ENCODE measurements at regions not wholly inside any gene's neighbourhood (a gene's known extent, or its start where the extent isn't known, plus 50 kb on each side); places are given as distances from the start of the nearest gene placed in this dataset.

DNA sequence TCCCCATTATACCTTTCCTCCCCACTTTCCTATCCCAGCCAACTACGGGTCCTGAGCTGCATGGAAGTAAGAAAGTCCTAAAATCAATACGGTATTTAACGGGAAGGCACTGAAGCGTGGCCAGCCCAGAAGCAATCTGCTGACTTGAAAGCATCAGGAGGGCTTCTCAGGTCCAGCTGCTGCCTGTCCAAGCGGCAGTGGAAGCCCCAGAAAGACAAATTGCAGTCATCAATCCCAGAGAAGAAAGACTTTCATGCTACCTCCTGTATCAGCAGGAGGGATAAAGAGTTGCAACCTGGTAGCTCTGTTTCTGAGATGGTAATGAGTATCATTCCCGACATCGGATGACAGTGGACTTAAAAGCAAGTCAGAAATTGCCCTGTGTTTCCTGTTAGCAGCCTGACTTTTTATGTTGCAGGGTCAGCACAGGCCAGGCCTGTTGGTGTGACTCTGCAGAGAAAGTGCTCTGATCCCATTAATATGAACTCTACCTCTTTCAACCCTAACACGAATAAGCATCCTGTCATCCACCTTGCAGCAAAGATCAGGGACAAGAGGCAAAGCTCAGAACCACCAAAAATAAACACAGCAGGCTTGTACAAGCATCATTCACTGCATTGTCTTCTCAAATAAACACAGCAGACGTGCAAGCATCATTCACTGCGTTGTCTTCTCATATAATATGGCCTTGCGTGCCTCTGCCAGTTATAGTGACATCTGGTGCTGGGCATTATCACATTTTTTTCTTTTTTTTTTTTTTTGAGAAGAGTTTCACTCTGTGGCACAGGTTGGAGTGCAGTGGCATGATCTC lies 358.6 kb upstream of the CDH11 start:
- Histone ChIP-seq H3K9me2 (replicated peaks; ENCODE audit: insufficient read depth, low read length) (no peaks in the 10 kb centered on the region), H3K9ac (ENCODE audit: low read length) (no peak overlapping the region), H3K79me2 (ENCODE audit: low read length) (no peaks in the 10 kb centered on the region), H3K27me3 (ENCODE audit: low read length) (no peaks in the 10 kb centered on the region), H3K4me1 (ENCODE audit: low read length) (no peaks in the 10 kb centered on the region), H3K36me3 (ENCODE audit: insufficient read depth, low read length) (no peaks in the 10 kb centered on the region), H3K27ac (ENCODE audit: low read length) (no peak overlapping the region), H3K4me2 (ENCODE audit: low read depth, low read length, poor library complexity, severe bottlenecking) (no peak overlapping the region), H2AFZ (ENCODE audit: low read length) (no peak overlapping the region), H4K20me1 (ENCODE audit: insufficient read depth, low read depth, low read length) (no peaks in the 10 kb centered on the region), H3K4me3 (ENCODE audit: low read length) (no peak overlapping the region), H3K9me3 (ENCODE audit: low read length) (no peaks in the 10 kb centered on the region)
- no peak for DNase-seq

DNA sequence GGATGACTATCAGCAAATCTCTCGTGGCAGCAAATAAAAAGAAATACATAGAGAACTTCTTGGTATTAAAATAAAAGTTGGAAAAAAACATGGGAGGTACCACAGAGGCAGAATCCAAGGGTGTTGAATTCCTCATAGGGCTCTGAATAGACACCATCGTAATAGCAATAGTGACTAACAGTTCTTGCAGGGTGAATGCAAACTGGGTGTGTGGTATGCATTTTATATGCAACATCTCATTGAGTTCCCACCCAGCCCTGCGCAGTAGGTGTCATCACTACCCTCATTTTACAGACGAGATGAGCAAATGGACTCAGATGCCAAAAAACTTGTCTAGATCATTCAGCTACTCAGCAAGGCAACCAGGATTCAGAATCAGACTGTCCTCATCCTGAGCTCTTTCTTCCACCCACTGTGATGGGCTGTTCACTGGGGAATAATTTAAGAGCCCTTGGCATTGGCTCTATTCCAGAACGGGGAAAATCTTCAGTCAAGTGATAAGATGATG lies 354.6 kb upstream of the CDH11 start:
- Histone ChIP-seq H3K4me2 (ENCODE audit: low read depth, low read length, poor library complexity, severe bottlenecking) (no peak overlapping the region), H3K27ac (ENCODE audit: low read length) (no peak overlapping the region), H2AFZ (ENCODE audit: low read length) (no peak overlapping the region), H3K9ac (ENCODE audit: low read length) (no peak overlapping the region), H3K9me3 (ENCODE audit: low read length) (no peaks in the 10 kb centered on the region), H3K79me2 (ENCODE audit: low read length) (no peaks in the 10 kb centered on the region), H3K36me3 (ENCODE audit: insufficient read depth, low read length) (no peaks in the 10 kb centered on the region), H4K20me1 (ENCODE audit: insufficient read depth, low read depth, low read length) (no peaks in the 10 kb centered on the region), H3K9me2 (replicated peaks; ENCODE audit: insufficient read depth, low read length) (no peaks in the 10 kb centered on the region), H3K4me1 (ENCODE audit: low read length) (no peaks in the 10 kb centered on the region), H3K27me3 (ENCODE audit: low read length) (no peaks in the 10 kb centered on the region), H3K4me3 (ENCODE audit: low read length) (no peak overlapping the region)
- no peak for DNase-seq

DNA sequence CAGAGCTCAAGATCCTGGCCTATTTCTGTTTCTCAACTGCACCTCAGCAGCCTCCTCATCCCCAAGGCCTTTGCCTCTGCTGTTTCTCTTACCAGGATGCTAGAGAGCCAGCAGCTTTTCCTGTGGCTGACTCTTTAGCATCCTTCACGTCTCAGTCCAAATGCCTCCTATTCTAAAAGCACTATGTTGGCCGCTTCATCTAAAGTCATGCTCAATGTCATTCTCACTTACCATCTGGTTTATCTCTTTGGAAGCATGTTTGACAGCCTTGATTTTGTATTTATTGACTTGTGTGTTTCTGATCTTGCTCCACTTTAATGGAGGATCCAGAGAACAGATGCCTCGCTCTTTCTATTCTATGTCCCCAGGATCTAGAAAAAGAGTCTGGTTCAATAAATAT lies 351.8 kb upstream of the CDH11 start:
- no peak for DNase-seq
- Histone ChIP-seq H3K4me1 (ENCODE audit: low read length) (peaks cover 8% of the 10 kb centered on the region), H3K36me3 (ENCODE audit: insufficient read depth, low read length) (no peaks in the 10 kb centered on the region), H3K4me3 (ENCODE audit: low read length) (no peak overlapping the region), H2AFZ (ENCODE audit: low read length) (no peak overlapping the region), H3K4me2 (ENCODE audit: low read depth, low read length, poor library complexity, severe bottlenecking) (no peak overlapping the region), H3K27ac (ENCODE audit: low read length) (no peak overlapping the region), H3K9me2 (replicated peaks; ENCODE audit: insufficient read depth, low read length) (no peaks in the 10 kb centered on the region), H3K9ac (ENCODE audit: low read length) (no peak overlapping the region), H3K27me3 (ENCODE audit: low read length) (no peaks in the 10 kb centered on the region), H4K20me1 (ENCODE audit: insufficient read depth, low read depth, low read length) (no peaks in the 10 kb centered on the region), H3K79me2 (ENCODE audit: low read length) (no peaks in the 10 kb centered on the region), H3K9me3 (ENCODE audit: low read length) (no peaks in the 10 kb centered on the region)

DNA sequence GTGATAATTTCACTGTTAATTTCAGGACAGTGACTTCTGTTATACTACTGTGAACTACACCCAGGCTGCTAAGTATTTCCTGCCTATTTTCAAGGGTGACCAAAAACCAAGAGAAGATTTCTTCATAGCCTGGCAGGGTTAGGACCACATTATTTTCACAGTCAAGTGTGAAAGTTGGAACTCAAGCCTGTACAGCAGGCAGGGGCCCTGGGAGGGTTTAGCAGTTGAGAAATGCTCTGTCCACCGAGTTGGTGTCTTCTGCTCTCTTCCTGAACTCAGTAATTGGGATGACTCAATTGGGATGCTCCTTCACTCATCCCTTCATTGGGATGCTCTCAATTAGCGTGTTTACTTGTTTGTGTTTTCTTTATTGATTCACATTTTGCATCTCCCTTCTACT lies 347.3 kb upstream of the CDH11 start:
- H3K36me3 ChIP-seq (ENCODE audit: insufficient read depth, low read length): no peaks in the 10 kb centered on the region
- no peak overlapping the region for H3K4me2 ChIP-seq (ENCODE audit: low read depth, low read length, poor library complexity, severe bottlenecking)
- no peak overlapping the region for H3K27ac ChIP-seq (ENCODE audit: low read length)
- H3K9me3 ChIP-seq (ENCODE audit: low read length): no peaks in the 10 kb centered on the region
- no peak overlapping the region for H2AFZ ChIP-seq (ENCODE audit: low read length)
- no peak for DNase-seq
- no peaks in the 10 kb centered on the region for H3K9me2 ChIP-seq (replicated peaks; ENCODE audit: insufficient read depth, low read length)
- H3K79me2 ChIP-seq (ENCODE audit: low read length): no peaks in the 10 kb centered on the region
- H4K20me1 ChIP-seq (ENCODE audit: insufficient read depth, low read depth, low read length): no peaks in the 10 kb centered on the region
- H3K4me3 ChIP-seq (ENCODE audit: low read length): no peak overlapping the region
- peaks cover 8% of the 10 kb centered on the region for H3K4me1 ChIP-seq (ENCODE audit: low read length)
- H3K27me3 ChIP-seq (ENCODE audit: low read length): no peaks in the 10 kb centered on the region
- H3K9ac ChIP-seq (ENCODE audit: low read length): no peak overlapping the region

GRCh38 chr16:65468133-65468532 lies 346.3 kb upstream of the CDH11 start:
- Histone ChIP-seq H3K4me1 (ENCODE audit: low read length) (peaks cover 8% of the 10 kb centered on the region), H3K9me3 (ENCODE audit: low read length) (no peaks in the 10 kb centered on the region), H2AFZ (ENCODE audit: low read length) (no peak overlapping the region), H3K9me2 (replicated peaks; ENCODE audit: insufficient read depth, low read length) (no peaks in the 10 kb centered on the region), H3K4me3 (ENCODE audit: low read length) (no peak overlapping the region), H3K27me3 (ENCODE audit: low read length) (no peaks in the 10 kb centered on the region), H3K27ac (ENCODE audit: low read length) (no peak overlapping the region), H3K4me2 (ENCODE audit: low read depth, low read length, poor library complexity, severe bottlenecking) (no peak overlapping the region), H3K79me2 (ENCODE audit: low read length) (no peaks in the 10 kb centered on the region), H4K20me1 (ENCODE audit: insufficient read depth, low read depth, low read length) (no peaks in the 10 kb centered on the region), H3K9ac (ENCODE audit: low read length) (no peak overlapping the region), H3K36me3 (ENCODE audit: insufficient read depth, low read length) (no peaks in the 10 kb centered on the region)
- no peak for DNase-seq

- H3K36me3 ChIP-seq (ENCODE audit: insufficient read depth, low read length): no peaks in the 10 kb centered on the region
- no peaks in the 10 kb centered on the region for H4K20me1 ChIP-seq (ENCODE audit: insufficient read depth, low read depth, low read length)
- no peak overlapping the region for H2AFZ ChIP-seq (ENCODE audit: low read length)
- no peak overlapping the region for H3K4me2 ChIP-seq (ENCODE audit: low read depth, low read length, poor library complexity, severe bottlenecking)
- no peaks in the 10 kb centered on the region for H3K9me2 ChIP-seq (replicated peaks; ENCODE audit: insufficient read depth, low read length)
- H3K4me3 ChIP-seq (ENCODE audit: low read length): no peak overlapping the region
- no peaks in the 10 kb centered on the region for H3K79me2 ChIP-seq (ENCODE audit: low read length)
- no peaks in the 10 kb centered on the region for H3K27me3 ChIP-seq (ENCODE audit: low read length)
- DNase-seq: no peak
- peaks cover 3% of the 10 kb centered on the region for H3K4me1 ChIP-seq (ENCODE audit: low read length)
- no peak overlapping the region for H3K9ac ChIP-seq (ENCODE audit: low read length)
- H3K9me3 ChIP-seq (ENCODE audit: low read length): no peaks in the 10 kb centered on the region
- H3K27ac ChIP-seq (ENCODE audit: low read length): no peak overlapping the region
Observed at GRCh38 chr16:65463652-65464260, 341.9 kb upstream of the CDH11 start.

- Histone ChIP-seq H3K27me3 (ENCODE audit: low read length) (no peaks in the 10 kb centered on the region), H4K20me1 (ENCODE audit: insufficient read depth, low read depth, low read length) (no peaks in the 10 kb centered on the region), H2AFZ (ENCODE audit: low read length) (no peak overlapping the region), H3K9ac (ENCODE audit: low read length) (no peak overlapping the region), H3K4me3 (ENCODE audit: low read length) (no peak overlapping the region), H3K9me2 (replicated peaks; ENCODE audit: insufficient read depth, low read length) (no peaks in the 10 kb centered on the region), H3K4me1 (ENCODE audit: low read length) (peaks cover 31% of the 10 kb centered on the region), H3K4me2 (ENCODE audit: low read depth, low read length, poor library complexity, severe bottlenecking) (peak overlapping the region; percentile 22), H3K27ac (ENCODE audit: low read length) (peak overlapping the region; percentile 77), H3K79me2 (ENCODE audit: low read length) (no peaks in the 10 kb centered on the region), H3K9me3 (ENCODE audit: low read length) (no peaks in the 10 kb centered on the region), H3K36me3 (ENCODE audit: insufficient read depth, low read length) (no peaks in the 10 kb centered on the region)
- DNase-seq: no peak
Observed at GRCh38 chr16:65457084-65457483, 335.2 kb upstream of the CDH11 start.

- Histone ChIP-seq H3K27ac (ENCODE audit: low read length) (no peak overlapping the region), H2AFZ (ENCODE audit: low read length) (no peak overlapping the region), H3K79me2 (ENCODE audit: low read length) (no peaks in the 10 kb centered on the region), H3K9me3 (ENCODE audit: low read length) (no peaks in the 10 kb centered on the region), H3K4me2 (ENCODE audit: low read depth, low read length, poor library complexity, severe bottlenecking) (no peak overlapping the region), H4K20me1 (ENCODE audit: insufficient read depth, low read depth, low read length) (no peaks in the 10 kb centered on the region), H3K27me3 (ENCODE audit: low read length) (no peaks in the 10 kb centered on the region), H3K4me3 (ENCODE audit: low read length) (no peak overlapping the region), H3K36me3 (ENCODE audit: insufficient read depth, low read length) (no peaks in the 10 kb centered on the region), H3K9ac (ENCODE audit: low read length) (no peak overlapping the region), H3K9me2 (replicated peaks; ENCODE audit: insufficient read depth, low read length) (no peaks in the 10 kb centered on the region), H3K4me1 (ENCODE audit: low read length) (peaks cover 31% of the 10 kb centered on the region)
- DNase-seq: no peak
Observed at GRCh38 chr16:65455761-65456160, 333.9 kb upstream of the CDH11 start.

Measured in Karpas-422 (cell line).